Fibroblast of lung (primary cell): ENCODE measurements at regions not wholly inside any gene's neighbourhood (a gene's known extent, or its start where the extent isn't known, plus 50 kb on each side); places are given as distances from the start of the nearest gene placed in this dataset.

ENCODE experiments used
- DNase-seq, 2 donors: peaks; one replicate each; pipeline versions ENCODE4 v3.0.0 to v3.0.0-alpha.2; 2010; ENCODE audit warnings: low read depth in 2 of 2
- H2AFZ ChIP-seq: 2 replicates; pipeline ENCODE4 v1.5.1; 2012; ENCODE audit warnings: low read length, control low read depth, inconsistent platforms
- H3K27ac ChIP-seq: 2 replicates; pipeline ENCODE4 v1.5.1; 2011; ENCODE audit warnings: low read length, control low read depth; ENCODE audit not compliant: insufficient read depth
- H3K27me3 ChIP-seq: 2 replicates; pipeline ENCODE4 v1.5.1; 2011; ENCODE audit warnings: mild to moderate bottlenecking, low read length; ENCODE audit not compliant: control insufficient read depth, insufficient read depth
- H3K36me3 ChIP-seq: 2 replicates; pipeline ENCODE4 v1.5.1; 2011; ENCODE audit warnings: low read length; ENCODE audit not compliant: control insufficient read depth, insufficient read depth
- H3K4me1 ChIP-seq: 2 replicates; pipeline ENCODE4 v1.5.1; 2011; ENCODE audit warnings: low read length; ENCODE audit not compliant: control insufficient read depth, insufficient read depth; ENCODE audit errors: extremely low read depth
- H3K4me2 ChIP-seq: 2 replicates; pipeline ENCODE4 v1.5.1; 2011; ENCODE audit warnings: low read length, control low read depth; ENCODE audit not compliant: insufficient read depth; ENCODE audit errors: extremely low read depth
- H3K4me3 ChIP-seq, 4 experiments: fragments of 200-600 bp in 1 of 4; sonication (generic) in 1 of 4; replicated peaks in 1 of 4; 2 replicates each; pipeline ENCODE4 v1.5.1; 2011 to 2016; ENCODE audit warnings: low read length in 4 of 4, low read depth in 3 of 4, mild to moderate bottlenecking in 3 of 4, control low read depth in 2 of 4, inconsistent platforms in 1 of 4, mixed read lengths in 1 of 4; ENCODE audit not compliant: insufficient read depth in 1 of 4; ENCODE audit errors: control extremely low read depth in 1 of 4
- H3K79me2 ChIP-seq: 2 replicates; pipeline ENCODE4 v1.5.1; 2012; ENCODE audit warnings: mild to moderate bottlenecking, low read length, inconsistent platforms; ENCODE audit not compliant: control insufficient read depth, insufficient read depth
- H3K9ac ChIP-seq: 2 replicates; pipeline ENCODE4 v1.5.1; 2011; ENCODE audit warnings: mild to moderate bottlenecking, low read length, control low read depth; ENCODE audit not compliant: insufficient read depth
- H3K9me3 ChIP-seq: 2 replicates; pipeline ENCODE4 v1.5.1; 2012; ENCODE audit warnings: low read depth, low read length; ENCODE audit not compliant: control insufficient read depth, insufficient read depth
- H4K20me1 ChIP-seq: 2 replicates; pipeline ENCODE4 v1.5.1; 2011; ENCODE audit warnings: low read length; ENCODE audit not compliant: control insufficient read depth, insufficient read depth; ENCODE audit errors: extremely low read depth
- EZH2 ChIP-seq: IDR thresholded peaks from 2 replicates; pipeline ENCODE4 v1.5.1; 2012; ENCODE audit warnings: low read length, control low read depth, mild to moderate bottlenecking; ENCODE audit errors: missing control alignments
- TF ChIP-seq, protein P1 (sequence below), 2 donors: IDR thresholded peaks in 1 of 2; conservative IDR thresholded peaks in 1 of 2; 1 replicate in 1 of 2; 2 replicates in 1 of 2; pipeline ENCODE4 v1.5.1; 2011 to 2012; ENCODE audit warnings: low read length in 2 of 2, control low read depth in 1 of 2, inconsistent platforms in 1 of 2, low read depth in 1 of 2, mild to moderate bottlenecking in 1 of 2

GRCh38 chr21:24045373-24045772 is 1561.9 kb downstream of the MRPL39 start:
- Histone ChIP-seq H3K9ac (no peak overlapping the region), H3K79me2 (no peaks in the 10 kb centered on the region), H2AFZ (no peak overlapping the region), H3K9me3 (no peaks in the 10 kb centered on the region), H3K4me2 (no peak overlapping the region), H3K27me3 (no peaks in the 10 kb centered on the region), H3K4me3 (no peak overlapping the region), H3K27ac (no peak overlapping the region), H4K20me1 (no peaks in the 10 kb centered on the region), H3K4me1 (no peaks in the 10 kb centered on the region), H3K36me3 (no peaks in the 10 kb centered on the region)
- no peak for DNase-seq
- TF ChIP-seq, protein P1, sequence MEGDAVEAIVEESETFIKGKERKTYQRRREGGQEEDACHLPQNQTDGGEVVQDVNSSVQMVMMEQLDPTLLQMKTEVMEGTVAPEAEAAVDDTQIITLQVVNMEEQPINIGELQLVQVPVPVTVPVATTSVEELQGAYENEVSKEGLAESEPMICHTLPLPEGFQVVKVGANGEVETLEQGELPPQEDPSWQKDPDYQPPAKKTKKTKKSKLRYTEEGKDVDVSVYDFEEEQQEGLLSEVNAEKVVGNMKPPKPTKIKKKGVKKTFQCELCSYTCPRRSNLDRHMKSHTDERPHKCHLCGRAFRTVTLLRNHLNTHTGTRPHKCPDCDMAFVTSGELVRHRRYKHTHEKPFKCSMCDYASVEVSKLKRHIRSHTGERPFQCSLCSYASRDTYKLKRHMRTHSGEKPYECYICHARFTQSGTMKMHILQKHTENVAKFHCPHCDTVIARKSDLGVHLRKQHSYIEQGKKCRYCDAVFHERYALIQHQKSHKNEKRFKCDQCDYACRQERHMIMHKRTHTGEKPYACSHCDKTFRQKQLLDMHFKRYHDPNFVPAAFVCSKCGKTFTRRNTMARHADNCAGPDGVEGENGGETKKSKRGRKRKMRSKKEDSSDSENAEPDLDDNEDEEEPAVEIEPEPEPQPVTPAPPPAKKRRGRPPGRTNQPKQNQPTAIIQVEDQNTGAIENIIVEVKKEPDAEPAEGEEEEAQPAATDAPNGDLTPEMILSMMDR (conservative IDR thresholded peaks at IDR 0.05 in 1 of 2, IDR thresholded peaks at IDR 0.05 in 1 of 2; ENCODE audit: low read depth in 1 of 2, low read length in 2 of 2) = no peak
- TF ChIP-seq EZH2 = no peak

- Histone ChIP-seq H2AFZ (no peak overlapping the region), H3K27me3 (no peaks in the 10 kb centered on the region), H3K4me1 (no peaks in the 10 kb centered on the region), H3K9me3 (no peaks in the 10 kb centered on the region), H3K4me3 (no peak overlapping the region), H3K9ac (no peak overlapping the region), H3K27ac (no peak overlapping the region), H3K79me2 (no peaks in the 10 kb centered on the region), H3K4me2 (no peak overlapping the region), H4K20me1 (no peaks in the 10 kb centered on the region), H3K36me3 (no peaks in the 10 kb centered on the region)
- DNase-seq = no peak
- no peak for TF ChIP-seq EZH2
- TF ChIP-seq, protein P1 (conservative IDR thresholded peaks at IDR 0.05 in 1 of 2, IDR thresholded peaks at IDR 0.05 in 1 of 2; ENCODE audit: low read depth in 1 of 2, low read length in 2 of 2) = no peak
Measured at GRCh38 chr21:24042687-24043086, 1564.6 kb downstream of the MRPL39 start.

DNA sequence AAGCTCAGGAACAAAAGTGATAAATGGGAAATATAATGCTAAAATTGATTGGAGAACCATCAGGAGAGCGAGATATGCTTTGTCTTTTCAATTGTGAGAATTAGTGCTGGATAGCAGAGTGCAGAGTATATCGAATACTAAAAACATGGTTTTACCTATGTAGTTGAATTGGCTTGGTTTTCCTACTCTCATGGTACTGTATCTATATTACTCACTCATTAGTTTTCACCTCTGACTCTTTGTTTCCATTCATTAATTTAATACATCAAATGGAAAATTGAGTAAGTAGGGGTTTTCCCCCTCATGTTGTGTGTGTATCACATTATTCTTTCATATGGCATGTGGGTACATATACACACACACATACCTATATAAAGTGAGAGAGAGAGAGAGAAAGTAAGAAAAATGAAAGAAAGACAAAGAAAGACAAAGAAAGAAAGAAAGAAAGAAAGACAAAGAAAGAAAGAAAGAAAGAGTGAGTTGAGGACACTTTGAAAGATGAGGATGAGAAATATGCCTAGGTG is 1574.5 kb downstream of the MRPL39 start:
- H3K36me3 ChIP-seq = no peaks in the 10 kb centered on the region
- no peaks in the 10 kb centered on the region for H3K9me3 ChIP-seq
- H3K4me2 ChIP-seq = no peak overlapping the region
- no peaks in the 10 kb centered on the region for H3K4me1 ChIP-seq
- TF ChIP-seq, protein P1 (conservative IDR thresholded peaks at IDR 0.05 in 1 of 2, IDR thresholded peaks at IDR 0.05 in 1 of 2; ENCODE audit: low read depth in 1 of 2, low read length in 2 of 2) = no peak
- TF ChIP-seq EZH2 = no peak
- no peak overlapping the region for H3K4me3 ChIP-seq
- H3K9ac ChIP-seq = no peak overlapping the region
- H2AFZ ChIP-seq = no peak overlapping the region
- H3K27ac ChIP-seq = no peak overlapping the region
- no peaks in the 10 kb centered on the region for H3K27me3 ChIP-seq
- H4K20me1 ChIP-seq = no peaks in the 10 kb centered on the region
- no peaks in the 10 kb centered on the region for H3K79me2 ChIP-seq
- DNase-seq = no peak
